Adrenal gland (tissue), 5 donors: ENCODE measurements at regions not wholly inside any gene's neighbourhood (a gene's known extent, or its start where the extent isn't known, plus 50 kb on each side); places are given as distances from the start of the nearest gene placed in this dataset.

Experiments used
- CTCF ChIP-seq, 6 experiments: fragments of 450-650 bp in 4 of 6; fragments of 200-600 bp in 2 of 6; sonication (generic) in 1 of 6; IDR thresholded peaks; 1 replicate in 5 of 6; 2 replicates in 1 of 6; pipeline versions ENCODE4 v1.5.1 to v1.8.0; 2016 to 2021; ENCODE audit warnings: antibody characterized with exemption in 6 of 6, mild to moderate bottlenecking in 2 of 6, moderate library complexity in 1 of 6
- POLR2A ChIP-seq, 2 donors: fragments of 450-650 bp; IDR thresholded peaks; one replicate each; pipeline ENCODE4 v1.6.1; 2017; ENCODE audit warnings: antibody characterized with exemption in 2 of 2, mild to moderate bottlenecking in 2 of 2, moderate library complexity in 1 of 2
- donor health status: DM: no; HTN: no; CAD: no.

- TF ChIP-seq CTCF (IDR thresholded peaks at IDR 0.05) (no peak), POLR2A (IDR thresholded peaks at IDR 0.05) (no peak)
Measured at GRCh38 chr5:56763711-56764466, 51.5 kb upstream of the MAP3K1 start.
